ENCODE measurements at regions not wholly inside any gene's neighbourhood (a gene's known extent, or its start where the extent isn't known, plus 50 kb on each side); places are given as distances from the start of the nearest gene placed in this dataset.

- Histone ChIP-seq H3K14ac (ENCODE audit: insufficient read depth, low read length) (no peak overlapping the region), H4K5ac (ENCODE audit: insufficient read length, low read depth, low read length) (no peak overlapping the region), H4K20me1 (ENCODE audit: control insufficient read depth, insufficient read depth, insufficient read length) (no peaks in the 10 kb centered on the region), H3K56ac (ENCODE audit: insufficient read length, low read depth, low read length) (no peak overlapping the region), H4K8ac (replicated peaks; ENCODE audit: insufficient read length, low read depth, low read length) (no peak overlapping the region), H3K27me3 (ENCODE audit: insufficient read depth, low read length) (no peaks in the 10 kb centered on the region), H2BK20ac (ENCODE audit: low read depth, low read length, poor library complexity, severe bottlenecking) (no peak overlapping the region), H2BK15ac (ENCODE audit: low read depth, low read length) (no peak overlapping the region), H3K79me2 (ENCODE audit: insufficient read depth, low read length) (no peaks in the 10 kb centered on the region), H3K4me2 (ENCODE audit: insufficient read depth, insufficient read length, low read length) (no peak overlapping the region), H3K79me1 (ENCODE audit: insufficient read depth, low read depth, low read length, poor library complexity, severe bottlenecking) (no peaks in the 10 kb centered on the region), H3T11ph (ENCODE audit: low read length) (no peak overlapping the region), H4K91ac (ENCODE audit: insufficient read length, low read depth, low read length) (no peak overlapping the region), H3K27ac (ENCODE audit: insufficient read length, low read depth, low read length) (no peak overlapping the region), H3K23ac (ENCODE audit: insufficient read length, low read depth, low read length) (no peak overlapping the region), H3K9ac (ENCODE audit: extremely low read depth, insufficient read length, low read length) (no peak overlapping the region), H2BK120ac (ENCODE audit: low read depth, low read length, poor library complexity, severe bottlenecking) (no peak overlapping the region), H3K4ac (ENCODE audit: low read depth, low read length) (no peak overlapping the region), H3K4me1 (ENCODE audit: insufficient read depth, low read length) (no peaks in the 10 kb centered on the region), H3K23me2 (ENCODE audit: insufficient read length, low read depth, low read length, poor library complexity, severe bottlenecking) (no peaks in the 10 kb centered on the region), H3K18ac (ENCODE audit: insufficient read length, low read depth, low read length) (no peak overlapping the region), H3K9me3 (ENCODE audit: control insufficient read depth, low read depth, low read length) (no peaks in the 10 kb centered on the region), H2BK12ac (ENCODE audit: insufficient read length, low read depth, low read length) (no peak overlapping the region), H2AFZ (ENCODE audit: low read length) (no peak overlapping the region), H2AK5ac (ENCODE audit: insufficient read length, low read length) (no peak overlapping the region), H2BK5ac (ENCODE audit: insufficient read length, low read length) (no peak overlapping the region)
- H3K36me3 Mint-ChIP-seq (ENCODE audit: insufficient read depth in 1 of 3, low read depth in 3 of 3), result peaks cover 33 to 49% (median 38%) of the 10 kb centered on the region in 3 experiments
- no peak overlapping the region for H3K4me3 Mint-ChIP-seq
- H3K27me3 Mint-ChIP-seq (ENCODE audit: low read depth), result no peaks in the 10 kb centered on the region
- no peak for DNase-seq
- peaks cover 23 to 40% of the 10 kb centered on the region in 2 experiments for H3K9me3 Mint-ChIP-seq
- TF ChIP-seq CTCF (conservative IDR thresholded peaks at IDR 0.05), result no peak
- no CpG with 5 or more reads among the region's 2 CpGs for WGBS (ENCODE audit: extremely low coverage, insufficient read length, low lambda C conversion rate)
- H3K4me1 Mint-ChIP-seq, result no peaks in the 10 kb centered on the region
- H3K27ac Mint-ChIP-seq, result no peak overlapping the region
These were observed 1192.5 kb upstream of the ACVR2A start for GRCh38 chr2:146652311-146652710.
